NCI-H345 (cell line): ENCODE measurements at regions not wholly inside any gene's neighbourhood (a gene's known extent, or its start where the extent isn't known, plus 50 kb on each side); places are given as distances from the start of the nearest gene placed in this dataset.

ENCODE experiments used
- DNase-seq: peaks from one replicate; lab custom pipeline; 2025; lab: John Stamatoyannopoulos, UW

GRCh38 chr2:15794608-15795134, 145.7 kb upstream of the MYCN start:
- no peak for DNase-seq

- no peak for DNase-seq
These were observed 144.9 kb upstream of the MYCN start for GRCh38 chr2:15795426-15795825.

GRCh38 chr2:15796167-15796942, 144.0 kb upstream of the MYCN start:
- no peak for DNase-seq

- DNase-seq, result no peak
These were observed 143.0 kb upstream of the MYCN start for GRCh38 chr2:15797231-15797938.

GRCh38 chr2:15797939-15798281, 142.4 kb upstream of the MYCN start:
- no peak for DNase-seq

GRCh38 chr2:15798701-15799431, 141.5 kb upstream of the MYCN start:
- DNase-seq, result no peak

- DNase-seq, result no peak
These were observed 140.9 kb upstream of the MYCN start for GRCh38 chr2:15799432-15799827.

- no peak for DNase-seq
These were observed 139.6 kb upstream of the MYCN start for GRCh38 chr2:15800495-15801329.

GRCh38 chr2:15801439-15801838, 138.9 kb upstream of the MYCN start:
- no peak for DNase-seq

- no peak for DNase-seq
These were observed 138.4 kb upstream of the MYCN start for GRCh38 chr2:15801904-15802303.

- DNase-seq, result no peak
These were observed 137.4 kb upstream of the MYCN start for GRCh38 chr2:15802657-15803542.

GRCh38 chr2:15803543-15804245, 136.7 kb upstream of the MYCN start:
- DNase-seq, result no peak

- no peak for DNase-seq
These were observed 136.1 kb upstream of the MYCN start for GRCh38 chr2:15804246-15804619.

- DNase-seq, result no peak
These were observed 135.7 kb upstream of the MYCN start for GRCh38 chr2:15804691-15805090.

- DNase-seq, result no peak
These were observed 135.1 kb upstream of the MYCN start for GRCh38 chr2:15805206-15805605.

GRCh38 chr2:15805772-15806171, 134.6 kb upstream of the MYCN start:
- DNase-seq, result no peak

GRCh38 chr2:15806801-15807417, 133.4 kb upstream of the MYCN start:
- DNase-seq, result no peak

GRCh38 chr2:15807418-15808203, 132.7 kb upstream of the MYCN start:
- DNase-seq, result no peak
